Epithelial cell of proximal tubule (primary cell): ENCODE measurements at regions not wholly inside any gene's neighbourhood (a gene's known extent, or its start where the extent isn't known, plus 50 kb on each side); places are given as distances from the start of the nearest gene placed in this dataset.

Experiments
- DNase-seq: peaks from one replicate; pipeline ENCODE4 v3.0.0-alpha.2; 2011; ENCODE audit warnings: low read depth
- H3K4me3 ChIP-seq: 2 replicates; pipeline ENCODE4 v1.5.1; 2011; ENCODE audit warnings: low read depth, mild to moderate bottlenecking, low read length
- CTCF ChIP-seq: conservative IDR thresholded peaks from 2 replicates; pipeline ENCODE4 v1.5.1; 2012; ENCODE audit warnings: low read depth, mild to moderate bottlenecking, low read length

- TF ChIP-seq CTCF, result no peak
- H3K4me3 ChIP-seq, result no peak overlapping the region
- no peak for DNase-seq
Measured at GRCh38 chr2:51620796-51621195, 588.9 kb upstream of the NRXN1 start.

GRCh38 chr2:51619961-51620360, 588.0 kb upstream of the NRXN1 start:
- DNase-seq, result no peak
- no peak overlapping the region for H3K4me3 ChIP-seq

GRCh38 chr2:51612387-51612786, 580.5 kb upstream of the NRXN1 start:
- no peak for TF ChIP-seq CTCF
- H3K4me3 ChIP-seq, result no peak overlapping the region
- DNase-seq, result no peak

More at GRCh38 chr2:51619961-51620360, 588.0 kb upstream of the NRXN1 start:
- TF ChIP-seq CTCF, result no peak

- H3K4me3 ChIP-seq, result no peak overlapping the region
- no peak for TF ChIP-seq CTCF
- DNase-seq, result no peak
Measured at GRCh38 chr2:51601706-51602105, 569.8 kb upstream of the NRXN1 start.

GRCh38 chr2:51597086-51597485, 565.2 kb upstream of the NRXN1 start:
- no peak for DNase-seq
- no peak for TF ChIP-seq CTCF
- no peak overlapping the region for H3K4me3 ChIP-seq

- no peak overlapping the region for H3K4me3 ChIP-seq
- no peak for DNase-seq
- no peak for TF ChIP-seq CTCF
Measured at GRCh38 chr2:51595836-51596235, 563.9 kb upstream of the NRXN1 start.

GRCh38 chr2:51581636-51582267, 549.8 kb upstream of the NRXN1 start:
- no peak overlapping the region for H3K4me3 ChIP-seq
- no peak for TF ChIP-seq CTCF
- DNase-seq, result no peak
